GM18868 (cell line): ENCODE measurements at regions not wholly inside any gene's neighbourhood (a gene's known extent, or its start where the extent isn't known, plus 50 kb on each side); places are given as distances from the start of the nearest gene placed in this dataset.

ENCODE experiments used
- ATAC-seq: cut with Tn5 transposase; IDR thresholded peaks from one replicate; pipeline ENCODE4 v1.9.1; 2021; ENCODE audit warnings: mild to moderate bottlenecking, moderate library complexity; ENCODE audit not compliant: unreplicated experiment

GRCh38 chr2:19725392-19725791 lies 176.4 kb downstream of the TTC32 start:
- no peak for ATAC-seq

GRCh38 chr2:19723021-19723420 lies 178.8 kb downstream of the TTC32 start:
- no peak for ATAC-seq

GRCh38 chr2:19722531-19722971 lies 179.2 kb downstream of the TTC32 start:
- no peak for ATAC-seq

GRCh38 chr2:19720306-19720705 lies 181.5 kb downstream of the TTC32 start:
- ATAC-seq = no peak

GRCh38 chr2:19719540-19719939 lies 182.2 kb downstream of the TTC32 start:
- ATAC-seq = no peak

GRCh38 chr2:19717446-19717845 lies 184.3 kb downstream of the TTC32 start:
- no peak for ATAC-seq

DNA sequence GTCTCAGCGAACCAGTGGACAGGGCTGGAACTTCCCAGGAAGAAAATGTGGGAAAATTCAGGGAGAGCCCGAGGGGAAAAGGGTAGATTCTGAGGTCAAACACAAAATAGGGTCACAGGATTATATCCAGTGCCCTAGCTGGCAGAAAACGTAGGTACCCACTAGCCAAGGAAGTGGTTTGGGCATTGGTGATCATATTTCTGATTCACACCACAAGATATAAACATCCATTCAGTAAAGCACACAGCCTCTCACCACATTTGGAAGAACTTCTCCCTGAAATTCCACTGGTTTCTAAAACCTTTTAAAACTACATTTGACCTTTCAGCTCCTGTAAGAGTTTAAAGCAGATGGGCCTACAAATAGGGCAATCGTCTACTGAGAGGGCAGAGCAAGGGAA lies 186.9 kb downstream of the TTC32 start:
- ATAC-seq = no peak

DNA sequence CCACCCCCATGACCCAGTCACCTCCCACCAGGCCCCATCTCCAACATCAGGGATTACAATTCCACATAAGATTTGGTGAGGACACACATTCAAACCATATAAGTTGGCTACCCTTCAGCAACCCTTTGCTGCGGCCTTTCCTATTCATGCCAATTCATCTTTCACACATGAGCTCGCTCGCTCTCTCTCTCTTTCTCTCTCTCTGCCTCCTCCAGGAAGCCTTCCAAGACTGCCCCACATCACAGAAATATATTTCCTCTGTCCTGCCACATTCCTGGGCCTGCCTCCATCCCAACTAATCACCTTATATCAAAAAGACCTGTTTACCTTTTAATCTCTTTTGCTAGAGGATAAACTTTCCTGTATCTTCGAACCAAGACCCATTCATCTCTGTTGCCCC lies 188.9 kb downstream of the TTC32 start:
- ATAC-seq = no peak

DNA sequence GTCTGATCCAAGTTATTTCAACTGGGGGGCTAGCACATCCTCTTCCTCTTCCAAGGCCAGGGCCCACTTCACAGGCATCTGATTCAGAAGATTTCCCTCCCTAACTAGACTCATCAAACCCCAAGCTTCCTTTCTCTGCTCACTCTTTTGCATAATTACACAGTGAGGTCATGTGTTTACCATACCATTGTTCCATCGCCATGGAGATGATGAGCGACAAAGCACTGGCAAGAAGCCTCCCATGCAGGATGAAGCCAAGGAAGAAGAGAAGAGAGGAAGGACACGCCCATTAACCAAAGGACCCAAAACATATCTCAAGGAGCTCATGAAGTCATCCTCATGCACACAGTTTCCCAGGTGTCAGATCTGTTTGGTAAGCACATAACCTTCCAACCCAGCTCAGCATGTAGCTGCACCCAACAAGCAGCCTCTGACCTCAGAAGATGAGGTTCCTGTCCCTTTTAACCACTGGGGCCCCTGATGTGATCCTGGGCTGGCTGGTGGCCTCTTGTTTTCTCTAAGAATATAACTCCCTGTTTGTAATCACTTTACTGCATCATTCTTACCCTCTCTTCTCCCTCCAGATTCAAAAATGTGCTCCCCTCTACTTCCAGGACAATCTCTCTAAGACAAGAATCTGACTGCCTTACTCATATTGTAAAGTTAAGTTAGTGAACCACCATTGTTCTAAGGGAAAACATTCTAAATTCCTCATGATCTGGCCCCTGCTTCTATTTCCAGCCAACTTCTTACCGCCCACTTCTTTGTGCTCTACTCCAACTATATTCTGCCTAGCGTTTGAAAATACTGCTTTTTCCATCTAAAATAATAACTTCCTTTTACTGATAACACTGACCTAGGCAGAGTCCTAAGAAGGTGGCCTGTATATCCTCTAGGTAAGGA lies 190.1 kb downstream of the TTC32 start:
- ATAC-seq = no peak

DNA sequence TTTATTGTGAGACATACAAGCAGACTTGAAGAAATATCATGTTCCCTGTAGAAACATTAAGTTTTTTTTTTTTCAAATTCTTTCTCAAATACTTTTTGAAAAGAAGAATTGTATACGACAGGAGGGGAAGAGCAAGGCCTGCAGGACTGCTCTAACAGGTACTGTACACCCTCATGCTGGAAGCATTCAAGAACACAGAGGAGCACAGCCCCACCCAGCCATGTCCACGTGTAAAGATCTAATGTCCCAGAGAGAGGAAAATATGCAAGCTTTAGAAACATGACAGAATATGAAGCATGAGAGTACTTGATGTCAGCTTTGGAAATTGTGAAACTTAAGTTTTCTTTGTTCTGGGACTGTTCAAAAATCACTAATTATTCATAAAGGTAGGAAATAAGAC lies 191.6 kb downstream of the TTC32 start:
- ATAC-seq = no peak

GRCh38 chr2:19709553-19709952 lies 192.2 kb downstream of the TTC32 start:
- no peak for ATAC-seq

DNA sequence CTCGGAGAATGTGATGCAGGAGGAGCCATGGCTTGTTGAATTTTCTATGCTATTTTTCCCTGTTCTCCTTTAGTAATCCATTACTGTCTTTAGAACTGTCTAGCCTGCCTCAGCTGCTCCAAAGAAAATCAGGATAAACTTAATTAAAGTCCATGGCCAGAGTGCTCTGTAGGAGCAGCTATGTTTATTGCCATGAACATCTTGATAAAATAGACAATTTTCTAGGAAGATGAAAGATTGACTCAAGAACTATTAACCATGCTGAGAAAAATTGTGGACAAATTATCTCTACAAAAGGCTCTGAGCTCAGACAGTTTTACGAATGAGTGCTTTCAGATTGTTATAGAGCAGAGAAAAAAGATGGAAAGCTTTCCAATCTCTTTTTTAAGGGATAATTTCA lies 193.0 kb downstream of the TTC32 start:
- ATAC-seq = no peak

- ATAC-seq = no peak
Measured at GRCh38 chr2:19706332-19706731, 195.5 kb downstream of the TTC32 start.

- no peak for ATAC-seq
Measured at GRCh38 chr2:19702267-19702666, 199.5 kb downstream of the TTC32 start.

DNA sequence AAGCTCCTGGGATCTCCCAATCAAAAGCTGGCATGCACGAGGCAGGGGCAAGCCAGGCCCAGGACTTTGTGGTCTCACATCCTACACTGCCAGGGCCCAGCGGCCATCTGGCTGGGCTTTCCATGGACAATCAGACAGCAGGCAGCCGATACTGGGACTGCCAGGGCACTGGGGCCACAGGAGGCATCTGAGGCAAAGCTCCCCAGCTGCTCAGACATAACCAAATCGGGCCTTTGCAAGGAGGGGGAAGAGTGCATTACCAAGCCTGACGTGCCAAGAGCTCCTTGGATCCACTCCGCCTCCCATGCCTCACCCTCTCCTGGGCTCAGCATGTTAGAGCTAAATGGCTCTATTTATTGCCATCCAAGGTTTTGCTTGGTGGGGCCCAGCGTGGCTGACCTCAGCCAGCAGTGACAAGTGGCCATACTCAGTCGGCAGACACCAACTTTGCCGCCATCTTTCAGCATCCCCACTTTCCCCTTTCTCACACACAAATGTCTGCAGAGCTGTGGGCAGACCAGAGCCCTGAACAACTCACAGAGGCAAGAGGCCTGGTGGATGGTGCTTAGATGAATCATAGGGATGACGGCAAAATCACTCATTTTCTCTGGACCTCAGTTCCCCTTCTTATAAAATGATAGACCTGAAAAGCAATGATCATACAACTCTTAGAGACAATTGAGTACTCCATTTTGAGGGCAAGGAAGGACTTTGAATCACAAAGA lies 200.8 kb downstream of the TTC32 start:
- no peak for ATAC-seq

- ATAC-seq = no peak
Measured at GRCh38 chr2:19697131-19697530, 204.7 kb downstream of the TTC32 start.

DNA sequence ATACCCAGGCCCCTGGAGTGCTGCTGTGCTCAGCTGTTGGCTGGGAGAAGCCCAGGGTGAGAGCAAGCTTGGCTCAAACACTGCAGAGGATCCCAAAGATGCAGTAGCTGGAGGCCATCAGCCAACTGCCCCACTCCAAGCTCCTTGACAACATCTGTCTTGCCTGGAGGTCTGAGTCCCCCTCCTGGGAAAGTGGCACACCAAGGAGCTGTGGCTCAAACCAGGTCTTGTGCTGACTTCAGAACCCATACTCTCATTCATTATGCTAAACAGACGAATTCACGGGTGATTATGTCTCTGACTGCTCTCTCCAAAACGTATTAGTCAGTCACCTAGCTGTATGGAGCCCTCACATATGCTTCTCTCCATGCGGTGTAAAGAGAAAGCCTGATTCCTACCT lies 206.1 kb downstream of the TTC32 start:
- ATAC-seq = no peak

GRCh38 chr2:19691892-19692291 lies 209.9 kb downstream of the TTC32 start:
- ATAC-seq = no peak

DNA sequence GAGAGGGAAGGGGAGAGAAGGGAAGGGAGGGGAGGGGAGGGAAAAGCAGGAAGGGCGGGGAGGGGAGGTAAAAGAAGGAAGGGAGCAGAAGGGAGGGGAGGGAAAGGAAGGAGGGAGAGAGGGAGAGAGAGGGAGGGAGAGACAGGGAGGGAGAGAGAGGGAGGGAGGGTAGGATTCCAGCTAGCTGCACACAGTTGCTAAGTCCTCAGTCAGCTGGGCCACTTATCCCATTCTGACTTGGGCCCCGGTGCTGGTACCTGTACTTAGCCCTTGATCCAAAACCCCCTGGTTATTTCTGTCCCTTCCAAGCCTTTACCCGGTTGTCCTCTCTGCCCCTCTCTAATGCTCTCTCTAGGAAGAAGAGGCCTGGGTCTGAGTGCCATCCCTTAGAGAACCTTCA lies 211.4 kb downstream of the TTC32 start:
- no peak for ATAC-seq

DNA sequence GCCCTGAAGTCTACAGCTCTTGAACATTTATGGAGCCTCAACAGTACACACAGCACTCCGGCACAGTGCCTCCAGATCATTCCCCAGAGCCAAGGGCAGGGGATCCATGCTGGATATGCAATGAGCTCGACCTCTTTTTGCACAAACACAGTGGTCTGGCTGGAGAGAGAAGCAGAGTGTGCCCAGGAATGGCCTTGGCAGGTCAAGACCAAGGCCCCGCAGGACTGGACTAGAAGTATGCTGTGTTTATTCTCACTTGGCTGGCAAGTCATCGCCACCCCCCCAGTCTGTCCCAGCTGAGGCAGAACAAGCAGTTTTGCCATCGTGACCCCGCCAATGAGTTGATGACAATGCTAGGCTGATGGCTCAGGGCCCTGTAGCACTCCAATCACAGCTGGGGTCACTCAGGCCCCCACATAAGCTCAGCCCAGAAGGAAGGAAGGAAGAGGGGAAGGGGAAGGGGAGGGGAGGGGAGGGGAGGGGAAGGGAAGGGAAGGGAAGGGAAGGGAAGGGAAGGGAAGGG lies 212.1 kb downstream of the TTC32 start:
- no peak for ATAC-seq

- no peak for ATAC-seq
Measured at GRCh38 chr2:19688059-19688458, 213.7 kb downstream of the TTC32 start.
